HG03460 (cell line): ENCODE measurements at regions not wholly inside any gene's neighbourhood (a gene's known extent, or its start where the extent isn't known, plus 50 kb on each side); places are given as distances from the start of the nearest gene placed in this dataset.
"Not testable (repeated sequence)": the region's sequence is repeated elsewhere in the genome, so short reads cannot be mapped to it uniquely, and the experiment has no call there.

Experiments
- ATAC-seq: cut with Tn5 transposase; IDR thresholded peaks from one replicate; pipeline ENCODE4 v1.9.1; 2021; ENCODE audit not compliant: unreplicated experiment

DNA sequence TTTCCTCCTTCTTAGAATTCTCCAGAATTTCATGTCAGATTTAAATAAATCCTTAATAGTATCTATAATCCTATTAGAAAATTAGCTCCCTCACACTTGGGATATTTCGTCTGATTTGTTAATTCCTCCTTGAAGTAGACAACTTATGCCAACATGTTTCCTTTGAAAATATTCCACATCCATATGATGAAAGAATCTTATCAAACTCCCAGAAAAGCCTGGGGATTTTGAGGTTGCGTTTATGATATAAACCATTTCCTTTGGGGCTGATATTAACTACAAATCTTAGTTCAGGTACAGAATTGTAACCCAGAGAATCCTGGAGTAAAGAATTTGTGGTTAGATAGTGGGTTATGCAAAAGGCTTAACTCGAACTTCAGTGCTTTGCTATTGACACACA, 2373.8 kb upstream of the ACO1 start:
- no peak for ATAC-seq

DNA sequence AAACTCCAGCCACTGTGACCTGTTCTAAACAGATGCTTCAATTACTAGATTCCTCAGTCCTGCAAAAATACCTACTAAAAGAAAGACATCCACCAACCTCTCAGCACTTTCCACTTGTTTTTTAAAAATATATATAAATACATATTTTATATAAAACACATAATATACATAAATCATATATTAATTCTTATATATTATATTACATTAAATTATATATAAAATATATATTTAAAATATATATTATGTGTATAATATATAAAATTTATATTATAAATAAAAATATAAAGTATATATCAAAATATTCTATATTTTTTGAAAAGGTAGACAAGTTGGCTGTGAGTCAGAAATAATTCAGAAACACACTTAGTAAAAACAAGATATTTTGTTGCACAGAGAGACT, 2371.8 kb upstream of the ACO1 start:
- ATAC-seq: no peak

DNA sequence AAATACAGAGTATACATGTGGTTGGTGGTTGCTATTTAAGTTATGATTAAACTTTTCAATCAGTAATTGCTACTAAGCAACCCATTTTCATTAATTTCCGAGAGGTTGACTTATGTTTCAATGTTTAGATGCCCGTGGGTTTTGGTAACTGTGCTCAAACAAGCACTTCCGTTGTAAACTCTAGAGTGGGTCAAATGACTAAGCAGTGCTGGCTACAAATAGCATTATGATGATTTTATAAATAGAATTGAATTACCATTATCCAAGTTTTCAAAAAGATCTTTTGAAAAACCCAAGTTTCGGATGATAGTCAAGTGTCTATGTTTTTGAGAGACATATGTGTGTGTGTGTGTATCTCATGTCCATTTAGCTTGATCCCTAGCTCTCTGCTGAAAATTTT, 2369.4 kb upstream of the ACO1 start:
- ATAC-seq: no peak

DNA sequence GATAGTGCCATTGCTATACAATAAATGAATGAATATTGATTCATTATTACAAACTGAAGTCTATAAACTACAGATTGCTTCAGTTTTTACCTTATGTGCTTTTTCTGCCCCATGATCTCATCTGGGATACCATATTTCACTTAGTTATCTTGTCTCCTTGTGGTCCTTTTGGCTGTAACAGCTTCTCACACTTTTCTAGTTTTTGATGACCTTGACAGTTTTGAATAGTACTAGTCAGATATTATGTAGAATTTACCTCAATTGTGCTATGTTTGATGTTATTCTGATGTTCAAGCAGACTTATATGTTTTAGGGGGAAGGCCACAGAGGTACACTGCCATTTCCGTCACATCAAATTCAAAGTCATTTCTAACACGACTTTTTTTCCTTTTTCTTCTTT, 2364.3 kb upstream of the ACO1 start:
- ATAC-seq: no peak

DNA sequence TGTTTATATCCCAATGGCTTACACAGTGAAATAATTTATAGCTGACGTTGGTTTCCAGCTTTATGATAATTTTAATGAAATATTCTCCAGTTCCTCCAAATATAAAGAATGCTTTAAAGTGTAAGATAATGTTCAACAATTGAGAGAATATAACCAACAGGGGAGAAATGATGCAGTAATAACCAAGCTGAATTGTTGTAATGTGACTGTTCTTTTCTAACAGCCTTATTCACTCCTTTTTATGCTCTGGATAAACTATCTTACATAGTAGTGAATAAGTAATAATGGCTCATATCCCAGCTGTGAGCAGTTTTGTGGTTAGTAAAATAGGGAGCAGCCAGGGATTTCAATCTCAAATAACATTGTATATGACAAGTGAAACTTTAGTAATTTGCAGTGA, 2348.7 kb upstream of the ACO1 start:
- no peak for ATAC-seq

DNA sequence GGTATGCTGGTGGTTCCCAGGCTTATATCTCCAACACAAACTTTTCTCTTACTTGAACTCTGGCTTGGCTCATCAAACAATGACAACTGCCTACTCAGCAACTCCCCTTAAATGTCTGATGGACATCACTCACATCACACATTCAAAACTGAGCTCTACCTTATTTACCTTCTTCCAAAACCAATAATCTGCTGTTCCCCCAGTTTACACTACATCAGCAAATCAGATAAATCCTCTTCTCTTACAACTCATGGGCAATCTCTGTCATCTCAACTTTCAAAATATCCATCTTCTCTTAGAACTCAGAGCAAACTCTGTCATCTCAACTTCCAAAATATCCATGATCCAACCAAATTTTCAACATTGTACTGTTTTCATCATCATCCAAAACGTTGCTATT, 2347.9 kb upstream of the ACO1 start:
- no peak for ATAC-seq

DNA sequence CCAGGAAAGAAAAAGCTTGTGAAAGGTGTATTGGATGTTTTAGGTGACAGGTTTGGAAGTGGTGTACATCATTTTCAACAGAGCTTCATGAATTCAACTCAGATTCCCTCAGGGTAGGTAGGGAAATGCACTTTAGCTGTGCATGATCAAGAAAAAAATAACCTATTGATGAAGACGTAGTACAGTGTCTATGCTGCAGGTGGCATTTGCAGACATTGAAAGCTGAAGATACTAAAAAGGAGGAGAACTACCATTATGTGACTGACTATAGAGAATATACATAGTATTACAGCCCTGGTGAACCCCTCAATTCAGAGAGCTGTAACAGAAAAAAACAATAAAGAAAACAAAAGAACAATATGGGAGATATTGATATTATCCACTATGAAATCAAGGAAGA, 2344.7 kb upstream of the ACO1 start:
- ATAC-seq: no peak

DNA sequence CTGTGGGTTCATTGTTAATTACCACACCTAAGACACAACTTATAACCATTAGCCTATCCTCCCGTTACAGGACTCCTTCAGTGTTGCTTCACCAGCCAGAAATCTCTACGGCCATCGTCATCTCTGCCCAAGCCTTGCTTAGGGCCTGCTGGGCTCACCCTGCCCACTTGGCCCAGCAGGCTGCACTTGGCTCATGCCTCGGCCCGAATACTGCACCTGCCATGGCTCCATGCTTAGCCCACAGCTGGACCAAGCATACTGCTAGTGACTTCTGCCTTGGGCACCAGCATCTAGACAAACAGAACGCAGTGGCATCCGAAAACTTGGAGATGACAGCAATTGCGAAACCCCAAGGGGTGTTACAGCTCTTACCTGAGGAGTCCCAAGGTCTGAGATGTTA, 2336.0 kb upstream of the ACO1 start:
- no peak for ATAC-seq

DNA sequence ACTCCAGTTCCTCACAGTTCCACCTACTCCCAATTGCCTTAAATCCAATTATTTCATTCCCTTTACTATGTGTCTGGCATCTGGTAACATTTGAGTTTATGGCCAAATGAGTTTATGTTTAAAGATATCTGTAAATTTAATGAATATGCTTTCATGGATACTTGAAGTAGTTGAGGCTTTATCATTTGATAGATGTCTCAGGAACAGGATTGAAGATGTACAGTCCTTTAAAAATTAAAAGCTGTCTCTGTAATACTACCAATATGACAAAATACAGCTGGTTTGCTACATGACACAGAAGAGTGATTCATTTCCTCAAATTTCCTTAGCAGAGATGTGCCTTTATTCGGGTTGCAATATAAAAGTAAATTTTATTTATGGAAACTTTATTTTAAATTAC, 2326.0 kb upstream of the ACO1 start:
- no peak for ATAC-seq

DNA sequence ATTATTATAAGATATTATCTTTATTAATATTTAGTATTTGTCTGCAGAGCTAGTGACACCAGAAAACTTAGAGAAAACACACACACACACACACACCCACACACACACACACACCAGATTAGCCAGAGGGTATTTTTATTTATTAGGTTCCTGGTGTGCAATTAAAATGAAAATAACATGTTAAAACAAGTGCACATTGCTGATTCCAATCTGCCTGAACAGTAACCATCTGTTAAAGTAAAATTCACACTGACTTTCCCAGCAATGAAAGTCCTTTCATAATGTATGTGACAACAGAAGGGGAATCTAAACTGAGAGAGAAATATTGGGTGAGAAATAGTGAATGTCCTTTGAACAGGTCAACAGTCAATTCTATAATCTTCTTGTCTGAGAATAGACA, 2323.5 kb upstream of the ACO1 start:
- no peak for ATAC-seq

DNA sequence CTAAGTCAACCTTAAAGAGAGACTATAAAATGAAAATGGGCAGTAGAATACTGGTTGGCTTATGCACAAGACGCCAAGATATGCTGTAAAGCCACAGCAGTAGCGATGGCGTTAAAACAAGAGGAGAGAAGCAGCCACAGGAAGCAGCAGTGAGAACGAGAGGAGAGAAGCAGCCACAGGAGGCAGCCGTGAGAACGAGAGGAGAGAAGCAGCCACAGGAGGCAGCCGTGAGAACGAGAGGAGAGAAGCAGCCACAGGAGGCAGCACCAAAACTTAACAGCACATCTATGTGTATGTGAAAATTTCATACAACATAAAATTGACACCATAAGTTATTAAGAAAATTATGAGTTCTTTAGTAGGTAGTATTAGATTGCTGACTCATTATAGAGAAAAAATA, 2318.6 kb upstream of the ACO1 start:
- ATAC-seq: no peak

DNA sequence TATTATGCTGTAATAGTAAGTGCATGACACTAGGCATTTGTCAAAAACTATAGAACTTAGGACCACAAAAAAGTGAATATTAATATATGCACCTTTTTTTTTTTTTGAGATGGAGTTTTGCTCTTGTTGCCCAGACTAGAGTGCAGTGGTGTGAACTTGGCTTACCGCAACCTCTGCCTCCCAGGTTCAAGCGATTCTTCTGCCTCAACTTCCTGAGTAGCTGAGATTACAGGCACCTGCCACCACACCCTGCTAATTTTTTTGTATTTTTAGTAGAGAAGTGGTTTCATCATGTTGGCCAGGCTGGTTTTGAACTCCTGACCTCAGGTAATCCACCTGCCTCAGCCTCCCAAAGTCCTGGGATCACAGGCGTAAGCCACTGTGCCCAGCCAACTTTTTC, 2315.2 kb upstream of the ACO1 start:
- ATAC-seq: not testable (repeated sequence)

DNA sequence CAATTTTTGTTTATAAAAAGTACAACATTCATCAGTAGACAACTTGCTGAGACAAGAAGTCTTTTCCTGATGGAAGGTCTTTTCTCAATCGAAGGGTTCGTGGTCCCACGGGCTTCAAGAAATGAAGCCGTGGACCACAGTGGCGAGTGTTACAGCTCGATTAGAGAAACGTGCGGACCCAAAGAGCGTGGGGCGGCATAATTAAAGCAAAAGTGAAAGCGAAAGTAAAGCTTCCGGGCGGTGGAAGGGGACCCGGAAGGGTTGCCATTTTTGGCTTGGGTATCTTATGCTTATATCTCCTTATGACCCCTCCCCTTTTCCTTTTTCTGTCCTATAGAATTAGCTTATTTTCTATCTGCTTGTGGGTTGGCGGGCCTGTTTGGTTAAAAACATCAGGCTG, 2309.4 kb upstream of the ACO1 start:
- no peak for ATAC-seq

DNA sequence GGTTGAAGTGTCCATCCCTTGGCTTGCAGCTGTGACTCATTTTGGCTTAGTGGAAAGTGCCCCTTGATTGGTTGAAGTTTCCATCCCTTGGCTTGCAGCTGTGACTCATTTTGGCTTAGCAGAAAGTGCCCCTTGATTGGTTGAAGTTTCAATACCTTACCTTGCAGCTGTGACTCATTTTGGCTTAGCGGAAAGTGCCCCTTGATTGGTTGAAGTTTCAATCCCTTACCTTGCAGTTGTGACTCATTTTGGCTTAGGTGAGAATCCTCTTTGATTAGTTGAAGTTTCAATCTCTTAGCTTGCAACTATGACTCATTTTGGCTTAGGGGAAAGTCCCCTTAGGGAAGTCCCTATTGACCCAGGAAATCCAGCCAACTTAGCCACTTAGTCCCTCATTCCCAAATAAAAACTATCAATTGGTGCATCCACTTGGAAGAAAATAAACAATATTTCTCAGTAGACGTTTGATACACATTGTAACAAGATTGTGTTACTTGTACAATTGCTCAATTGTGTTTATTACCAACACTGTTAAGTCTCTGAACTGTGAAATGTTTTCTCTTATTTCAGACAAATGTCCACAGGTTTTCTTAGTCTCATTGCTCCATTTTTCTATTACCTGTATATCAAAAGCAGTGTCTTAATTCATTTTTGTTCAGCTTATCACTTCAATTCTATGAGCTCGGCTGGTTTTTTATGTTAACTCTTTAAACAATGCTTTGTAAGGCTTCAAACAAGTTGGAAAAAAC, 2308.8 kb upstream of the ACO1 start:
- peak; percentile 77 for ATAC-seq

DNA sequence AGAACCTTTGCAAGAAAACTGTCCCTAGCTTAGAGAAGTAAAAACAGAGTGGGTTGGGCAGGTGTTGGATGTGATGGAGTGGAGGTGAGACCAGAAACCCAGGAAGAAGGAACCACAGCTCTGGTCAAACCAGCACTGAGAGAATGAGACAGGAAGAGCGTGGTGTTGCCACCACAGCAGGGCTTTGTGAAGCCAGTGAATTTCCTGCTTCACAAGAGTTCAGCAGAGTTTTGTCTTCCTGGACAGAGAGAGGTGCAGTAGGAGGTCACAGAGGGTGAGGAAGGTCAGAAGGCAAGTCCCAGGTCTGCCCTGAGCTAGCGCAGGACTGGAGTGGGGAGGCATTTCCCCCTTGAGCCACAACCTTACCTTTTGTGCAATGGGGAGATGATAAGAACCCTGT, 2306.2 kb upstream of the ACO1 start:
- ATAC-seq: peak; percentile 53

DNA sequence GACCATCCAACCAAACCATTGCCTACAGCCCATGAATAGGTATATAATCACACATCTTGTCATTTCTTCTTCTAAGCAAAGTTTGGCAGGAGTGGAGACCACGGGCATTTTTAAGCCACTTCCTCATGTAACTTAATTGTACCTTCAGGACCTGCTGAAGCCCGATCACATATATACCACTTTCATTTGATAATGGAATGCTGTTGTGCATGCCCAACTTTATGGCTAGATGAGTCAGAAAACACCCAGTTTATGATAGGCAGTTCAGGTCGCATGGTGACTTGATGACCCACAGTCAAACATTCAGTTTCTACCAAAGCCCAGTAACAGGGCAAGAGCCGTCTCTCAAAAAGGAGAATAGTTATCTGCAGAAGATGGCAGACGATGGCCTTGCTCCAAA, 2295.0 kb upstream of the ACO1 start:
- no peak for ATAC-seq

DNA sequence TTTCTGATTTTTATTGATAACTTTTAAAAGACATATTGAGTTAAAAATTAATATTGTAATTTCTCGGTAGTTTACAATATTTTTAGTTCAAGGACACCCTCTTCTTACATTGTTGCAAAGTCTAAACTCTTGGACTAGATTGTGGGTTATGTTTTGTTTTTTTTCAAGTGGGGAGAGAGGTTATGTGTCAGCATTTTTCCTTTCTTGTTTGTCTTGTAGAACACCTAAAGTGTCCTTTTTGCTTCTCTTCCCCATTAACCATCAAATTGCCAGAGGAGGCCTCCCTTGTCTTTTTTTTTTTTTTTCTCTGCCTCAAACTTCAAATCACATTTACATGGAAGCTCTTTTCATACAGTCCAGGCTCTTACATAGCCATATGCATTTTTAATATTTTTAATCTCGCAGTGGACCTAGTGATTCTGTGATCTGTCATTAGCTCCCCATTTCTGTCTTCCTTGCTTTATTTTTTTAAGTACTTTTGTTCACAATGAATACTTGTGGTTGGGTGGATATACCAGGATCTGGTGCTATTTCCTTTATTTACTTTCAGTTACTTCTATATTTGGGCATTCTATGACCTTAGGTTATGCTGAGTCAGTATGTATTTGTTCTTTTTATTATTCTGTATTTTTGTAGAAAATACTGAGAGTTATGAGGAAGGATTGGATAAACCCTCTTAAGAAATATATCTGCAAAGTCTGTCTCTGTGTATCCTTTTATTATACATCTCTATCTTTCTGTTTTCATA, 2280.6 kb upstream of the ACO1 start:
- ATAC-seq: no peak

DNA sequence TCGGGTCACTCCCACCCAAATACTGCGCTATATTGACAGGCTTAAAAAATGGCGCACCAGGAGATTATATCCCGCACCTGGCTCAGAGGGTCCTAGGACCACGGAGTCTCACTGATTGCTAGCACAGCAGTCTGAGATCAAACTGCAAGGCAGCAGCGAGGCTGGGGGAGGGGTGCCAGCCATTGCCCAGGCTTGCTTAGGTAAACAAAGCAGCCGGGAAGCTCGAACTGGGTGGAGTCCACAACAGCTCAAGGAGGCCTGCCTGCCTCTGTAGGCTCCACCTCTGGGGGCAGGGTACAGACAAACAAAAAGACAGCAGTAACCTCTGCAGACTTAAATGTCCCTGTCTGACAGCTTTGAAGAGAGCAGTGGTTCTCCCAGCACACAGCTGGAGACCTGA, 2277.3 kb upstream of the ACO1 start:
- ATAC-seq: not testable (repeated sequence)

DNA sequence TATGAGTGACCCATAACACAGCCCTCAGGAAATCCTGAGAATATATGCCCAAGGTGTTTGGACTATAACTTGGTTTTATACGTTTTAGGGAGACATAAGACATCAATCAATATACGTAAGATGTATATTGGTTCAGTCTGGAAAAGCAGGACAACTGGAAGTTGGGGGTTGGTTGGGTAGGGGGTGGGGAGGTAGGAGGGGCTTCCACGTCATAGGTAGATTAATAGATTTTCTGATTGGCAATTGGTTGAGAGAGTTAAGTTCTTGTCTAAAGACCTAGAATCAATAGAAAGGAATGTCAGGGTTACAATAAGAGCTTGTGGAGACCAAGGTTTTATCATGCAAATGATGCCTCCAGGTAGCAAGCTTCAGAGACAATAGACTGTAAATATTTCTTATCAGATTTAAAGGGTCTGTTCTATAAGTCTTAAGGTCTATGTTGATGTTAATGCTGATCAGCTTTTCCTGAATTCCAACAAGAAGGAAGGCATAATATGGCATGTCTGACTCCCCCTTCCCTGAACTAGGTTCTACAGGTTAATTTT, 2267.7 kb upstream of the ACO1 start:
- no peak for ATAC-seq

DNA sequence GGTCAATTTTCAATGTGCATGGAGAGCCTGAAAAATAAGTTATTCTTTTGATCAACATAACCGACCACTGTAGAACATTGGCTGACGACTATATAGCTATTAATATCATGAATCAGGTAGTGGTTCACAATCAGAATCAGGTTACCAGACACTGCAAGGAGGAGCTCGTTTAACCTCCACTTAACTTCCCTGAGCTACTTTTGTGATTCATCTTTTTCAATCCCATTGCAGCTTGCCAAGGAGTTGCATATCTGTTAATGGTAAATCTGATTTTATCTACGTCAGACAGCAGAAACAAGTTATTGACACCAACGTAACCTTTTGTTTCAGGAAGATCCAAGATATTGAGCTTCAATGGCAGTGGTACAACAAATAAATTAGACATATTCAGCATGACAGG, 2263.8 kb upstream of the ACO1 start:
- no peak for ATAC-seq

DNA sequence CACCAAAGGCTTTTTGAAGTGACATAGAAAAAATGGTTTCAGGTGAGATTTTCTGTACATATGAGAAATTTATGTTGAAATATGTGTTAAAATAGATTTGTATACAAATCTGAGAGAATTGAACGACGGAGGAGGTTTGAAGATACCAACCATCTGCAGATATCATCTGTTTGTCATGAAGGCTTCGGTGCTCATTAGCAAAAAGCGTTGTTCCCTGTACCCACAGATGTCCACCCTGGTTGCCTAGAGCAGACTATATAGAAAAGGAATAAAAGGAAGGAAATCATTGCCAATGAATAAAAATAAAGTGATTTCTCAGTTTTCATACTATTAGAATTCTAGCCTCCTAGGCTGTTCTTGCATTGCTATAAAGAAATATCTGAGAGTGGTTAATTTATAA, 2262.8 kb upstream of the ACO1 start:
- ATAC-seq: no peak

DNA sequence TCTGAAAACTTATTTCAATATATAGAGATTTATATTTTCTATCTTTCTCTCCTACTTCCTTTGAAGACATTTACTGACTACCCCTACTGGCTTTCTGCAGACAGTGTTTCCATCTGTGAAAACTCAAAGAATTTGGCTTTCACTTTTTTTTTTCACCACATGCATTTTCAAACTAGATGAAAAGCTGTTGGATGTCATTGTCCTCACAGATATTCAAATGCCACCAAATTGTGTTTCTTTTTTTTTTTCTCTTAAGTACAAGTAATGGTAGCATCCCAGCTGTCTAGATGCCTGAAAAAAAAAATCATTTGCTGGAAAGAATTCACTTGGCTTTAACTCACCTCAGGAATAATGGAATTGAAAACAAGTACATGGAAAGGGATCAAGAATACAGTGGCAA, 2258.6 kb upstream of the ACO1 start:
- ATAC-seq: no peak

DNA sequence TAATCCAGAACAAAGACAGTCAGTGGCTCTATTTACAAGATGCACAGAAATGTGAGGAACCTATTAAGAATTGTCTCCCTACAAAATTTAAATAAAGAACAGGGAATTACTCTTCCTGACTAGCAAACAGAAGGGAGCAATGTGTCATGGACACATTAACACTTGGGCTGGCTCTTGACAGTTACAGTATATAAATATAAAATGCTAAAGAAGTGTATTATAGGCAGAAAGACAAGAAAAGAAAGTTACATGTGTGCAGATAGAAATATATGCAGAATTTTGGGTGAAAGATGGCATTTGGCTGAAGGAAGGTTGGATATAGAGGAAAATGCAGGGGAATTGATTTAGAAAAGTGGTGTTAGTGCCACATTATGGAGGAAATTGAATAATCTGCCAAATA, 2257.1 kb upstream of the ACO1 start:
- no peak for ATAC-seq
